HL-60 (cell line): ENCODE measurements at regions not wholly inside any gene's neighbourhood (a gene's known extent, or its start where the extent isn't known, plus 50 kb on each side); places are given as distances from the start of the nearest gene placed in this dataset.
A peak's percentile ranks its signal among the peaks of the same experiment; 100 is the strongest.

Source experiments
- DNase-seq, 2 experiments: peaks; one replicate each; pipeline ENCODE4 v3.0.0-alpha.2; 2010 to 2020; ENCODE audit warnings: low read depth in 1 of 2, low spot score in 1 of 2
- H3K27ac ChIP-seq: fragments of 250-450 bp; sonication (Bioruptor Pico); replicated peaks from 2 replicates; pipeline ENCODE4 v1.5.1; 2020; ENCODE audit warnings: mild to moderate bottlenecking, moderate library complexity
- H3K27me3 ChIP-seq: fragments of 250-450 bp; sonication (Bioruptor Pico); 2 replicates; pipeline ENCODE4 v1.5.1; 2021; ENCODE audit warnings: mild to moderate bottlenecking, moderate library complexity; ENCODE audit not compliant: insufficient read depth, poor library complexity, severe bottlenecking
- H3K4me3 ChIP-seq: replicated peaks from 2 replicates; pipeline ENCODE4 v1.5.1; 2011; ENCODE audit warnings: mild to moderate bottlenecking, control low read depth, low read length; ENCODE audit not compliant: insufficient read depth
- GABPA ChIP-seq: IDR thresholded peaks from 2 replicates; pipeline ENCODE4 v1.6.1; 2012; ENCODE audit warnings: low read depth
- POLR2AphosphoS5 ChIP-seq: IDR thresholded peaks from 2 replicates; pipeline ENCODE4 v1.6.1; 2012; ENCODE audit warnings: low read depth
- REST ChIP-seq: IDR thresholded peaks from 2 replicates; pipeline ENCODE4 v1.6.1; 2012; ENCODE audit warnings: low read depth; ENCODE audit not compliant: insufficient replicate concordance
- SPI1 ChIP-seq: IDR thresholded peaks from 2 replicates; pipeline ENCODE4 v1.6.1; 2012; ENCODE audit warnings: low read depth, mild to moderate bottlenecking, borderline replicate concordance
- TF ChIP-seq, protein P1 (sequence below): IDR thresholded peaks from one replicate; pipeline ENCODE4 v1.5.1; 2011; ENCODE audit warnings: low read length, control low read depth, inconsistent platforms; ENCODE audit not compliant: insufficient read depth

- TF ChIP-seq, protein P1, sequence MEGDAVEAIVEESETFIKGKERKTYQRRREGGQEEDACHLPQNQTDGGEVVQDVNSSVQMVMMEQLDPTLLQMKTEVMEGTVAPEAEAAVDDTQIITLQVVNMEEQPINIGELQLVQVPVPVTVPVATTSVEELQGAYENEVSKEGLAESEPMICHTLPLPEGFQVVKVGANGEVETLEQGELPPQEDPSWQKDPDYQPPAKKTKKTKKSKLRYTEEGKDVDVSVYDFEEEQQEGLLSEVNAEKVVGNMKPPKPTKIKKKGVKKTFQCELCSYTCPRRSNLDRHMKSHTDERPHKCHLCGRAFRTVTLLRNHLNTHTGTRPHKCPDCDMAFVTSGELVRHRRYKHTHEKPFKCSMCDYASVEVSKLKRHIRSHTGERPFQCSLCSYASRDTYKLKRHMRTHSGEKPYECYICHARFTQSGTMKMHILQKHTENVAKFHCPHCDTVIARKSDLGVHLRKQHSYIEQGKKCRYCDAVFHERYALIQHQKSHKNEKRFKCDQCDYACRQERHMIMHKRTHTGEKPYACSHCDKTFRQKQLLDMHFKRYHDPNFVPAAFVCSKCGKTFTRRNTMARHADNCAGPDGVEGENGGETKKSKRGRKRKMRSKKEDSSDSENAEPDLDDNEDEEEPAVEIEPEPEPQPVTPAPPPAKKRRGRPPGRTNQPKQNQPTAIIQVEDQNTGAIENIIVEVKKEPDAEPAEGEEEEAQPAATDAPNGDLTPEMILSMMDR: no peak
- TF ChIP-seq POLR2AphosphoS5: no peak
- no peak for TF ChIP-seq REST
- no peak for TF ChIP-seq SPI1
- no peak for TF ChIP-seq GABPA
- DNase-seq: no peak
- no peaks in the 10 kb centered on the region for H3K27me3 ChIP-seq
- H3K27ac ChIP-seq: no peak overlapping the region
- H3K4me3 ChIP-seq: no peak overlapping the region
Measured at GRCh38 chr1:209238356-209238755, 345.2 kb upstream of the CAMK1G start.

- TF ChIP-seq, protein P1: no peak
- TF ChIP-seq REST (no peak), GABPA (no peak)
- no peaks in the 10 kb centered on the region for H3K27me3 ChIP-seq
- H3K27ac ChIP-seq: no peak overlapping the region
- no peak for DNase-seq
- no peak overlapping the region for H3K4me3 ChIP-seq
Measured at GRCh38 chr1:209240351-209240750, 343.2 kb upstream of the CAMK1G start.

DNA sequence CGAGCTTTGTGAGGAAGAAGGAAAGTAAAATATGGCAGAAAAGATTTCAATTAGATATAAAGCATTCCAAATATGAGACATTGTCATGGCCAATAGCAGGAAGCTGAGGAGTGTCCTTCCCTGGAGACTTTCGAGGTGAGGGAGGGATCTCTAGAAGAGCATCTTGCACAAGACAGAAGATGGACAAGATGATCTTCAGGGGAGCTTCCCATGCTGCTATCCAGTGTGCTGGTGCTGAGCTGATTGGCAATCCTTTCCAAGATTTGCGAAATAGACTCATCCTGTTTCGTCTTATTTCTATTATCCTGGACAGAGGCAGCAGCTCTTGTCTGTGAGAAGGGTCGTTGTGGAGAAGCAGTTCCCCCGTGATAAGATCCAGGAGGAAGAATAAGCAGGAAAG is 342.0 kb upstream of the CAMK1G start:
- peak; percentile 77 for TF ChIP-seq REST
- TF ChIP-seq, protein P1: no peak
- Histone ChIP-seq H3K27me3 (no peaks in the 10 kb centered on the region), H3K27ac (no peak overlapping the region), H3K4me3 (no peak overlapping the region)
- DNase-seq: no peak
